OCI-LY1 (cell line): ENCODE measurements at regions not wholly inside any gene's neighbourhood (a gene's known extent, or its start where the extent isn't known, plus 50 kb on each side); places are given as distances from the start of the nearest gene placed in this dataset.

Source experiments
- H2AFZ ChIP-seq: fragments of 200-600 bp; sonication (generic), shearing (Covaris generic); 2 replicates; pipeline ENCODE4 v1.6.0; 2014; ENCODE audit warnings: antibody characterized with exemption, mild to moderate bottlenecking, low read length
- H3F3A ChIP-seq: fragments of 200-600 bp; sonication (generic), shearing (Covaris generic); 2 replicates; pipeline ENCODE4 v1.6.0; 2014; ENCODE audit warnings: mild to moderate bottlenecking, antibody characterized with exemption, low read length, moderate library complexity; ENCODE audit not compliant: insufficient read depth
- H3K27ac ChIP-seq: fragments of 200-600 bp; sonication (generic); 2 replicates; pipeline ENCODE4 v1.5.1; 2014; ENCODE audit warnings: low read length, mixed run types, mild to moderate bottlenecking, low read depth; ENCODE audit not compliant: poor library complexity, severe bottlenecking
- H3K27me3 ChIP-seq: fragments of 200-600 bp; sonication (generic); 2 replicates; pipeline ENCODE4 v1.6.0; 2014; ENCODE audit warnings: antibody characterized with exemption, mild to moderate bottlenecking, low read length, moderate library complexity; ENCODE audit not compliant: insufficient read depth
- H3K36me3 ChIP-seq: fragments of 200-600 bp; sonication (generic); 2 replicates; pipeline ENCODE4 v1.6.1; 2014; ENCODE audit warnings: mild to moderate bottlenecking, antibody characterized with exemption, low read length, moderate library complexity, mixed read lengths; ENCODE audit not compliant: insufficient read depth
- H3K4me1 ChIP-seq: fragments of 200-600 bp; sonication (generic); 2 replicates; pipeline ENCODE4 v1.5.1; 2014; ENCODE audit warnings: mild to moderate bottlenecking, low read length, moderate library complexity; ENCODE audit not compliant: insufficient read depth, severe bottlenecking
- H3K4me2 ChIP-seq: fragments of 200-600 bp; sonication (generic), shearing (Covaris generic); 2 replicates; pipeline ENCODE4 v1.6.1; 2014; ENCODE audit warnings: low read length
- H3K4me3 ChIP-seq: fragments of 200-600 bp; sonication (generic); 2 replicates; pipeline ENCODE4 v1.5.1; 2014; ENCODE audit warnings: low read length, low read depth, mild to moderate bottlenecking, mixed read lengths; ENCODE audit not compliant: poor library complexity, severe bottlenecking
- H3K79me2 ChIP-seq: fragments of 200-600 bp; shearing (Covaris generic); 2 replicates; pipeline ENCODE4 v1.6.1; 2016; ENCODE audit warnings: mixed run types, low read length, mixed read lengths; ENCODE audit not compliant: insufficient read depth
- H3K9ac ChIP-seq: fragments of 200-600 bp; sonication (generic), shearing (Covaris generic); 2 replicates; pipeline ENCODE4 v1.6.1; 2014; ENCODE audit warnings: mild to moderate bottlenecking, low read length, mixed read lengths
- H3K9me2 ChIP-seq: fragments of 200-600 bp; sonication (generic), shearing (Covaris generic); 2 replicates; pipeline ENCODE4 v1.6.1; 2014; ENCODE audit warnings: low read depth, mild to moderate bottlenecking, low read length, mixed read lengths
- H3K9me3 ChIP-seq: fragments of 200-600 bp; shearing (Covaris generic); 2 replicates; pipeline ENCODE4 v1.6.1; 2014; ENCODE audit warnings: low read length, mixed read lengths
- H4K20me1 ChIP-seq: fragments of 200-600 bp; sonication (generic), shearing (Covaris generic); 2 replicates; pipeline ENCODE4 v1.6.0; 2016; ENCODE audit warnings: mild to moderate bottlenecking, low read length; ENCODE audit not compliant: insufficient read depth
- CTCF ChIP-seq: fragments of 200-600 bp; sonication (generic), shearing (Covaris generic); IDR thresholded peaks from 2 replicates; pipeline ENCODE4 v1.5.1; 2017; ENCODE audit warnings: mild to moderate bottlenecking, antibody characterized with exemption, low read length, moderate library complexity, mixed read lengths
- EZH2 ChIP-seq: fragments of 200-600 bp; sonication (generic), shearing (Covaris generic); IDR thresholded peaks from 2 replicates; pipeline ENCODE4 v1.8.0; 2017; ENCODE audit warnings: borderline replicate concordance, mixed run types, mild to moderate bottlenecking, antibody characterized with exemption, low read length, moderate library complexity, mixed read lengths

GRCh38 chr12:3436461-3437065 is 54.4 kb upstream of the PRMT8 start:
- TF ChIP-seq EZH2 = no peak
- TF ChIP-seq CTCF = no peak
- H3K4me1 ChIP-seq = no peaks in the 10 kb centered on the region
- H3K27me3 ChIP-seq = 0 out of 2 replicates have a peak, but pooled peaks cover 4% of the 10 kb centered on the region
- H3K79me2 ChIP-seq = no peaks in the 10 kb centered on the region
- no peaks in the 10 kb centered on the region for H3K36me3 ChIP-seq
- H3K9ac ChIP-seq = no peak overlapping the region
- H3K9me2 ChIP-seq = no peaks in the 10 kb centered on the region
- H3K4me3 ChIP-seq = no peak overlapping the region
- no peaks in the 10 kb centered on the region for H4K20me1 ChIP-seq
- H3K27ac ChIP-seq = no peak overlapping the region
- H2AFZ ChIP-seq = no peak overlapping the region
- no peaks in the 10 kb centered on the region for H3K9me3 ChIP-seq
- no peaks in the 10 kb centered on the region for H3F3A ChIP-seq
- H3K4me2 ChIP-seq = no peak overlapping the region

GRCh38 chr12:3437986-3438385 is 53.0 kb upstream of the PRMT8 start:
- Histone ChIP-seq H3K36me3 (no peaks in the 10 kb centered on the region), H3F3A (no peaks in the 10 kb centered on the region), H3K9me2 (no peaks in the 10 kb centered on the region), H4K20me1 (no peaks in the 10 kb centered on the region), H3K9me3 (no peaks in the 10 kb centered on the region), H3K27me3 (0 out of 2 replicates have a peak, but pooled peaks cover 4% of the 10 kb centered on the region), H3K4me2 (no peak overlapping the region), H3K9ac (no peak overlapping the region), H3K4me3 (no peak overlapping the region), H3K4me1 (no peaks in the 10 kb centered on the region), H3K79me2 (no peaks in the 10 kb centered on the region), H2AFZ (no peak overlapping the region), H3K27ac (no peak overlapping the region)
- TF ChIP-seq EZH2 (no peak), CTCF (no peak)

GRCh38 chr12:3438401-3438800 is 52.6 kb upstream of the PRMT8 start:
- Histone ChIP-seq H3K4me3 (no peak overlapping the region), H3K9ac (no peak overlapping the region), H3K79me2 (no peaks in the 10 kb centered on the region), H3K9me2 (no peaks in the 10 kb centered on the region), H3K27ac (no peak overlapping the region), H3F3A (no peaks in the 10 kb centered on the region), H3K4me2 (no peak overlapping the region), H3K4me1 (no peaks in the 10 kb centered on the region), H3K36me3 (no peaks in the 10 kb centered on the region), H3K9me3 (no peaks in the 10 kb centered on the region), H2AFZ (no peak overlapping the region), H3K27me3 (0 out of 2 replicates have a peak, but pooled peaks cover 4% of the 10 kb centered on the region), H4K20me1 (no peaks in the 10 kb centered on the region)
- no peak for TF ChIP-seq EZH2
- no peak for TF ChIP-seq CTCF
